OCI-LY1 (cell line): ENCODE measurements at regions not wholly inside any gene's neighbourhood (a gene's known extent, or its start where the extent isn't known, plus 50 kb on each side); places are given as distances from the start of the nearest gene placed in this dataset.

Experiments
- H2AFZ ChIP-seq: fragments of 200-600 bp; sonication (generic), shearing (Covaris generic); 2 replicates; pipeline ENCODE4 v1.6.0; 2014; ENCODE audit warnings: antibody characterized with exemption, mild to moderate bottlenecking, low read length
- H3F3A ChIP-seq: fragments of 200-600 bp; sonication (generic), shearing (Covaris generic); 2 replicates; pipeline ENCODE4 v1.6.0; 2014; ENCODE audit warnings: mild to moderate bottlenecking, antibody characterized with exemption, low read length, moderate library complexity; ENCODE audit not compliant: insufficient read depth
- H3K27ac ChIP-seq: fragments of 200-600 bp; sonication (generic); 2 replicates; pipeline ENCODE4 v1.5.1; 2014; ENCODE audit warnings: low read length, mixed run types, mild to moderate bottlenecking, low read depth; ENCODE audit not compliant: poor library complexity, severe bottlenecking
- H3K27me3 ChIP-seq: fragments of 200-600 bp; sonication (generic); 2 replicates; pipeline ENCODE4 v1.6.0; 2014; ENCODE audit warnings: antibody characterized with exemption, mild to moderate bottlenecking, low read length, moderate library complexity; ENCODE audit not compliant: insufficient read depth
- H3K36me3 ChIP-seq: fragments of 200-600 bp; sonication (generic); 2 replicates; pipeline ENCODE4 v1.6.1; 2014; ENCODE audit warnings: mild to moderate bottlenecking, antibody characterized with exemption, low read length, moderate library complexity, mixed read lengths; ENCODE audit not compliant: insufficient read depth
- H3K4me1 ChIP-seq: fragments of 200-600 bp; sonication (generic); 2 replicates; pipeline ENCODE4 v1.5.1; 2014; ENCODE audit warnings: mild to moderate bottlenecking, low read length, moderate library complexity; ENCODE audit not compliant: insufficient read depth, severe bottlenecking
- H3K4me2 ChIP-seq: fragments of 200-600 bp; sonication (generic), shearing (Covaris generic); 2 replicates; pipeline ENCODE4 v1.6.1; 2014; ENCODE audit warnings: low read length
- H3K4me3 ChIP-seq: fragments of 200-600 bp; sonication (generic); 2 replicates; pipeline ENCODE4 v1.5.1; 2014; ENCODE audit warnings: low read length, low read depth, mild to moderate bottlenecking, mixed read lengths; ENCODE audit not compliant: poor library complexity, severe bottlenecking
- H3K79me2 ChIP-seq: fragments of 200-600 bp; shearing (Covaris generic); 2 replicates; pipeline ENCODE4 v1.6.1; 2016; ENCODE audit warnings: mixed run types, low read length, mixed read lengths; ENCODE audit not compliant: insufficient read depth
- H3K9ac ChIP-seq: fragments of 200-600 bp; sonication (generic), shearing (Covaris generic); 2 replicates; pipeline ENCODE4 v1.6.1; 2014; ENCODE audit warnings: mild to moderate bottlenecking, low read length, mixed read lengths
- H3K9me2 ChIP-seq: fragments of 200-600 bp; sonication (generic), shearing (Covaris generic); 2 replicates; pipeline ENCODE4 v1.6.1; 2014; ENCODE audit warnings: low read depth, mild to moderate bottlenecking, low read length, mixed read lengths
- H3K9me3 ChIP-seq: fragments of 200-600 bp; shearing (Covaris generic); 2 replicates; pipeline ENCODE4 v1.6.1; 2014; ENCODE audit warnings: low read length, mixed read lengths
- H4K20me1 ChIP-seq: fragments of 200-600 bp; sonication (generic), shearing (Covaris generic); 2 replicates; pipeline ENCODE4 v1.6.0; 2016; ENCODE audit warnings: mild to moderate bottlenecking, low read length; ENCODE audit not compliant: insufficient read depth
- CTCF ChIP-seq: fragments of 200-600 bp; sonication (generic), shearing (Covaris generic); IDR thresholded peaks from 2 replicates; pipeline ENCODE4 v1.5.1; 2017; ENCODE audit warnings: mild to moderate bottlenecking, antibody characterized with exemption, low read length, moderate library complexity, mixed read lengths
- EZH2 ChIP-seq: fragments of 200-600 bp; sonication (generic), shearing (Covaris generic); IDR thresholded peaks from 2 replicates; pipeline ENCODE4 v1.8.0; 2017; ENCODE audit warnings: borderline replicate concordance, mixed run types, mild to moderate bottlenecking, antibody characterized with exemption, low read length, moderate library complexity, mixed read lengths

GRCh38 chr10:131532291-131532690 lies 220.8 kb upstream of the TCERG1L start:
- Histone ChIP-seq H3K79me2 (no peaks in the 10 kb centered on the region), H3K9me3 (no peaks in the 10 kb centered on the region), H3K4me1 (no peaks in the 10 kb centered on the region), H3K9ac (no peak overlapping the region), H3K4me3 (no peak overlapping the region), H2AFZ (no peak overlapping the region), H4K20me1 (no peaks in the 10 kb centered on the region), H3K27me3 (0 out of 2 replicates have a peak, but pooled peaks cover 3% of the 10 kb centered on the region), H3K9me2 (no peaks in the 10 kb centered on the region), H3K4me2 (no peak overlapping the region), H3K27ac (no peak overlapping the region), H3F3A (no peaks in the 10 kb centered on the region), H3K36me3 (no peaks in the 10 kb centered on the region)
- no peak for TF ChIP-seq EZH2
- no peak for TF ChIP-seq CTCF

GRCh38 chr10:131532745-131533341 lies 221.3 kb upstream of the TCERG1L start:
- Histone ChIP-seq H3K4me2 (no peak overlapping the region), H3K9ac (no peak overlapping the region), H3K4me1 (no peaks in the 10 kb centered on the region), H3K9me2 (no peaks in the 10 kb centered on the region), H3K27me3 (0 out of 2 replicates have a peak, but pooled peaks cover 3% of the 10 kb centered on the region), H3F3A (no peaks in the 10 kb centered on the region), H3K27ac (no peak overlapping the region), H4K20me1 (no peaks in the 10 kb centered on the region), H3K36me3 (no peaks in the 10 kb centered on the region), H3K9me3 (no peaks in the 10 kb centered on the region), H3K4me3 (no peak overlapping the region), H2AFZ (no peak overlapping the region), H3K79me2 (no peaks in the 10 kb centered on the region)
- TF ChIP-seq EZH2 = no peak
- TF ChIP-seq CTCF = no peak

- Histone ChIP-seq H3K79me2 (no peaks in the 10 kb centered on the region), H4K20me1 (no peaks in the 10 kb centered on the region), H3K4me3 (no peak overlapping the region), H3K27ac (no peak overlapping the region), H3K36me3 (no peaks in the 10 kb centered on the region), H3K27me3 (0 out of 2 replicates have a peak, but pooled peaks cover 3% of the 10 kb centered on the region), H3K4me1 (no peaks in the 10 kb centered on the region), H3K9me2 (no peaks in the 10 kb centered on the region), H2AFZ (no peak overlapping the region), H3K9ac (no peak overlapping the region), H3F3A (no peaks in the 10 kb centered on the region), H3K4me2 (no peak overlapping the region), H3K9me3 (no peaks in the 10 kb centered on the region)
- TF ChIP-seq CTCF = no peak
- TF ChIP-seq EZH2 = no peak
Measured at GRCh38 chr10:131533846-131534526, 222.5 kb upstream of the TCERG1L start.
